HEK293T (cell line): ENCODE measurements at regions not wholly inside any gene's neighbourhood (a gene's known extent, or its start where the extent isn't known, plus 50 kb on each side); places are given as distances from the start of the nearest gene placed in this dataset.

ENCODE experiments used
- ELF4 ChIP-seq: fragments of 450-650 bp; IDR thresholded peaks from 2 replicates; pipeline ENCODE4 v1.6.1; 2017; ENCODE audit warnings: antibody characterized with exemption
- FOXM1 ChIP-seq: fragments of 450-650 bp; IDR thresholded peaks from 2 replicates; pipeline ENCODE4 v1.6.1; 2017; ENCODE audit warnings: mild to moderate bottlenecking, borderline replicate concordance
- SP1 ChIP-seq: fragments of 450-650 bp; IDR thresholded peaks from 2 replicates; pipeline ENCODE4 v1.6.1; 2017
- SUZ12 ChIP-seq: fragments of 450-650 bp; IDR thresholded peaks from 2 replicates; pipeline ENCODE4 v1.6.1; 2016; ENCODE audit warnings: mild to moderate bottlenecking
- TARDBP ChIP-seq: fragments of 450-650 bp; IDR thresholded peaks from 2 replicates; pipeline ENCODE4 v1.6.1; 2016

- TF ChIP-seq TARDBP (no peak), SP1 (no peak), SUZ12 (no peak), ELF4 (no peak), FOXM1 (no peak)
These were observed 999.4 kb upstream of the GJE1 start for GRCh38 chr6:141133346-141133745.
